ENCODE measurements at regions not wholly inside any gene's neighbourhood (a gene's known extent, or its start where the extent isn't known, plus 50 kb on each side); places are given as distances from the start of the nearest gene placed in this dataset.

DNA sequence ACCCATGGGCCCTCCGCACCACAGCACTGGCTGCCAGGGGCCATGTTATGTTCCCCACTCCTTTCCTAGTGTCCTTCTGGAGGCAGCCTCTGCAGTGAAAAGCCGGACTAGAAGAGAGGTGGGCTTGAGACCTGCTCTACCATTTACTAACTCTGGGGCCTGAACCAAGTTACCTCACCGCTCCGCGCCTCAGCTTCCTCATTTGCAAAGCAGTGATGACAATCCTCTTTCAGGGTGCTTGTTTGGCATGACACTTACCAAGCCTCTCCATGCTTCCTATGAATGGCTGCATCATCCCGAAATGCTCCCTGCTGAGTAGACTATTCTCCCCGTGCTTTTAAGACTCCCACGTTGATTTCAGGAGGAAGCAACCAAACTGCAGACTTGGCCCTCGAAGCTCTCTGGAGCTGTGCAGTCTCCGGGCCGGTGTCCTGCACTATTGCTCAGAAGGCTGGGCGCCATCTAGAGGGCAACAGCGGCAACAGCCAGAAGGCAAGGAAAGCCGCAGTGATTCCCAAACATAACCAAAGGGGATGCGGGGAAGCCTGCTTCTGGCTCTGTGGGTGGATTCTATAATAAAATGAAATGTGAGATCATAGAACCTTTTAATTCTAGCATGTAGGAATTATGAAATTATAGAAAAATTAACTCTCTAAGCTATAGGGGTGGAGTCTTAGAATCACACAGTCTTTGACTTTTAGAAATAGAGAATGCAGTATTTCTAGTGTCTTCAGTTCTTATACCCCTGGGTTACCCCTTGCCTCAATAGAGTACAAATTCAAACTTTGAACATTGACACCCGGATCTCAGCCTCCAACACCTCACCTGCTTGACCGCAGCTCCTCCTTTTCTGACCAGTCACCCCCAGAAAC lies 599.8 kb upstream of the BRINP1 start:
- Histone ChIP-seq H3K27me3 (ENCODE audit: low read depth, low read length) (peaks cover 12% of the 10 kb centered on the region; the same call in 1 of the 2 replicates), H4K20me1 (ENCODE audit: insufficient read depth, low read length) (no peaks in the 10 kb centered on the region), H3K79me2 (ENCODE audit: low read length) (no peaks in the 10 kb centered on the region), H3K9me3 (ENCODE audit: insufficient read depth, low read length) (no peaks in the 10 kb centered on the region), H3K4me1 (ENCODE audit: low read length) (no peaks in the 10 kb centered on the region), H3K27ac (ENCODE audit: low read length) (no peak overlapping the region), H3K4me3 (ENCODE audit: low read length) (no peak overlapping the region), H3K36me3 (replicated peaks; ENCODE audit: low read depth, low read length) (no peaks in the 10 kb centered on the region), H3K4me2 (ENCODE audit: low read length) (no peak overlapping the region), H3K9ac (ENCODE audit: low read length) (no peak overlapping the region), H2AFZ (ENCODE audit: low read depth, low read length) (no peak overlapping the region)
- TF ChIP-seq CTCF (IDR thresholded peaks at IDR 0.05; ENCODE audit: low read depth, low read length), result peak; percentile 87
- no peak for TF ChIP-seq EZH2phosphoT487 (IDR thresholded peaks at IDR 0.05; ENCODE audit: low read depth)

- H3K27me3 ChIP-seq (ENCODE audit: low read depth, low read length), result peaks cover 12% of the 10 kb centered on the region; the same call in 1 of the 2 replicates
- no peak for TF ChIP-seq CTCF (IDR thresholded peaks at IDR 0.05; ENCODE audit: low read depth, low read length)
- TF ChIP-seq EZH2phosphoT487 (IDR thresholded peaks at IDR 0.05; ENCODE audit: low read depth), result no peak
- H3K9me3 ChIP-seq (ENCODE audit: insufficient read depth, low read length), result no peaks in the 10 kb centered on the region
- no peaks in the 10 kb centered on the region for H3K79me2 ChIP-seq (ENCODE audit: low read length)
- no peak overlapping the region for H3K4me3 ChIP-seq (ENCODE audit: low read length)
- H3K4me2 ChIP-seq (ENCODE audit: low read length), result no peak overlapping the region
- H3K36me3 ChIP-seq (replicated peaks; ENCODE audit: low read depth, low read length), result no peaks in the 10 kb centered on the region
- H2AFZ ChIP-seq (ENCODE audit: low read depth, low read length), result no peak overlapping the region
- no peaks in the 10 kb centered on the region for H4K20me1 ChIP-seq (ENCODE audit: insufficient read depth, low read length)
- H3K9ac ChIP-seq (ENCODE audit: low read length), result no peak overlapping the region
- H3K27ac ChIP-seq (ENCODE audit: low read length), result no peak overlapping the region
- H3K4me1 ChIP-seq (ENCODE audit: low read length), result no peaks in the 10 kb centered on the region
These were observed 598.8 kb upstream of the BRINP1 start for GRCh38 chr9:119967867-119968535.

DNA sequence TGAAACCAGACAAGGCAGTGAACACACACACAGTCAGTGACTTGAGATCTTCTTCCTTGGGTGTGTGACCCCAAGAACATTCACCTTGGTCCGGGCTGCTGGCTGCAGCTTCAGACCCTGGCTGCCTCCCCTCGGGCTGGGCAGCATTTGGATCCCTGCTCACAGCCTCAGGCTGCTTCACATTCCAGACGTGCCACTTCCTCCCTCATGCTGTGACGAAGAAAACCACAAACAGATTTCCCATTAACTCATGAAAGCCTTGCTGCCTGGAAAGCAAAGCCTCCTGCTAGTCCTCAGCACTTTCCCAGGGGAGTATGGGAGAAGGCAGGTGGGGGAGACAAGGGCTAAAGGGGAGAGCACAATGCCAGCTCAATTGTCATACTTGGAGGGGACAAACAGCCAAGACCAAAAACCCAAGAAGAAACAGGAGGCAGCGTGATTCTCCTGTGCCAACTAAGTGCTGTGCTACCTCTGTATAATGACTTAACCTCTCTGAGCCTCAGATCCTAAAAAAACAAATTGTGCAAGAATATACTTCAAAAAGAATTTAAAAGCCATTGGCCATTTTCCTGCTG lies 594.6 kb upstream of the BRINP1 start:
- TF ChIP-seq EZH2phosphoT487 (IDR thresholded peaks at IDR 0.05; ENCODE audit: low read depth), result no peak
- TF ChIP-seq CTCF (IDR thresholded peaks at IDR 0.05; ENCODE audit: low read depth, low read length), result no peak

GRCh38 chr9:119963258-119963797 lies 594.1 kb upstream of the BRINP1 start:
- no peaks in the 10 kb centered on the region for H4K20me1 ChIP-seq (ENCODE audit: insufficient read depth, low read length)
- no peak overlapping the region for H3K9ac ChIP-seq (ENCODE audit: low read length)
- no peak overlapping the region for H2AFZ ChIP-seq (ENCODE audit: low read depth, low read length)
- H3K4me1 ChIP-seq (ENCODE audit: low read length), result no peaks in the 10 kb centered on the region
- no peaks in the 10 kb centered on the region for H3K36me3 ChIP-seq (replicated peaks; ENCODE audit: low read depth, low read length)
- TF ChIP-seq EZH2phosphoT487 (IDR thresholded peaks at IDR 0.05; ENCODE audit: low read depth) (no peak), CTCF (IDR thresholded peaks at IDR 0.05; ENCODE audit: low read depth, low read length) (no peak)
- H3K27me3 ChIP-seq (ENCODE audit: low read depth, low read length), result peaks cover 9% of the 10 kb centered on the region; the same call in 1 of the 2 replicates
- no peak overlapping the region for H3K4me3 ChIP-seq (ENCODE audit: low read length)
- H3K9me3 ChIP-seq (ENCODE audit: insufficient read depth, low read length), result no peaks in the 10 kb centered on the region
- no peak overlapping the region for H3K4me2 ChIP-seq (ENCODE audit: low read length)
- H3K79me2 ChIP-seq (ENCODE audit: low read length), result no peaks in the 10 kb centered on the region
- H3K27ac ChIP-seq (ENCODE audit: low read length), result no peak overlapping the region

More for the DNA sequence above, 594.6 kb upstream of the BRINP1 start:
- Histone ChIP-seq H3K27ac (ENCODE audit: low read length) (no peak overlapping the region), H3K27me3 (ENCODE audit: low read depth, low read length) (peaks cover 9% of the 10 kb centered on the region; the same call in 1 of the 2 replicates), H2AFZ (ENCODE audit: low read depth, low read length) (no peak overlapping the region), H3K9ac (ENCODE audit: low read length) (no peak overlapping the region), H3K4me2 (ENCODE audit: low read length) (no peak overlapping the region), H3K9me3 (ENCODE audit: insufficient read depth, low read length) (no peaks in the 10 kb centered on the region), H3K4me3 (ENCODE audit: low read length) (no peak overlapping the region), H3K36me3 (replicated peaks; ENCODE audit: low read depth, low read length) (no peaks in the 10 kb centered on the region), H3K79me2 (ENCODE audit: low read length) (no peaks in the 10 kb centered on the region), H3K4me1 (ENCODE audit: low read length) (no peaks in the 10 kb centered on the region), H4K20me1 (ENCODE audit: insufficient read depth, low read length) (no peaks in the 10 kb centered on the region)

Measured in OCI-LY3 (cell line).